ENCODE measurements at regions not wholly inside any gene's neighbourhood (a gene's known extent, or its start where the extent isn't known, plus 50 kb on each side); places are given as distances from the start of the nearest gene placed in this dataset.

DNA sequence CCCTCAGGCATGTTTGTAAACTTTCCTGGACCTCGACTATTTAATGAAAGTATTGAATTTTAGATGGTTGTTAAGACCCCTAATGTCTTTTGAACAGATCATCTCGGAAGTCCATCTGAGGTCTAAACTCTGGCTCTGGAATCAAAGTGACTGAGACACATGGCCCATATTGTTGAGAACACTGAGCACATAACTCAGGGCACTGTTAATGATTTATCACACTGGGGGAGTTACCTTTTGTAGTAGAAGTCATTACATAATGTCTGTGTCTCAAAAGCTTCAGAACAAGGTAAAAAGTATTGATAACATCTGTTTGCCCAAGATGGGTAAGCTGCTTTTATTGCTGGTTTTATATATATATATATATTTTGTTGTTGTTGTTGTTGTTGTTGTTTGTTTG, 103.4 kb upstream of the HS3ST1 start:
- Histone ChIP-seq H2AFZ (ENCODE audit: insufficient read depth, low read depth, low read length, poor library complexity, severe bottlenecking) (no peak overlapping the region), H3K79me2 (ENCODE audit: control insufficient read depth, insufficient read depth, low read length) (no peaks in the 10 kb centered on the region), H3K4me2 (replicated peaks; ENCODE audit: low read depth, low read length, poor library complexity, severe bottlenecking) (no peak overlapping the region), H3K4me3 (ENCODE audit: control extremely low read depth in 1 of 5, extremely low read depth in 1 of 5, insufficient read depth in 1 of 5, low read depth in 2 of 5, low read length in 4 of 5) (no peak overlapping the region), H3K4me1 (ENCODE audit: control insufficient read depth in 2 of 2, insufficient read depth in 2 of 2, low read length in 2 of 2) (no peaks in the 10 kb centered on the region), H3K9me3 (ENCODE audit: control extremely low read depth in 1 of 3, control insufficient read depth in 2 of 3, insufficient read depth in 1 of 3, low read length in 2 of 3) (peaks cover 2 to 7% (median 4%) of the 10 kb centered on the region in 3 donors), H3K27ac (ENCODE audit: low read length in 2 of 2) (no peak overlapping the region), H4K20me1 (ENCODE audit: control insufficient read depth, insufficient read depth, low read length, poor library complexity, severe bottlenecking) (no peaks in the 10 kb centered on the region), H3K27me3 (replicated peaks in 1 of 4; ENCODE audit: control extremely low read depth in 1 of 4, control insufficient read depth in 3 of 4, insufficient read depth in 4 of 4, low read length in 3 of 4) (peaks cover 0 to 7% (median 3%) of the 10 kb centered on the region in 4 experiments), H3K9ac (ENCODE audit: low read length) (no peak overlapping the region), H3K36me3 (replicated peaks in 1 of 2; ENCODE audit: control extremely low read depth in 1 of 2, control insufficient read depth in 1 of 2, extremely low read depth in 1 of 2, insufficient read depth in 2 of 2, low read length in 1 of 2) (no peaks in the 10 kb centered on the region)
- no peak for TF ChIP-seq CTCF (IDR thresholded peaks at IDR 0.05)
- no peak for TF ChIP-seq EZH2 (IDR thresholded peaks at IDR 0.05; ENCODE audit: borderline replicate concordance, insufficient read depth, low read depth, low read length, poor library complexity, severe bottlenecking)
- CTCF ChIA-PET = no interaction called here
- intact Hi-C loops (cut with micrococcal nuclease) = no loop called here
- H3K27ac Mint-ChIP-seq = no peak overlapping the region
- peaks cover 13% of the 10 kb centered on the region for H3K27me3 Mint-ChIP-seq
- H3K4me3 Mint-ChIP-seq = no peak overlapping the region
- H3K4me1 Mint-ChIP-seq = no peaks in the 10 kb centered on the region
- POLR2A ChIA-PET = no interaction called here
- H3K9me3 Mint-ChIP-seq (ENCODE audit: insufficient read depth) = peaks cover 2% of the 10 kb centered on the region
- no CpG with 5 or more reads among the region's 2 CpGs for WGBS (ENCODE audit: insufficient coverage)
- no peak for ATAC-seq (ENCODE audit: low read depth)
- DNase-seq = no peak

DNA sequence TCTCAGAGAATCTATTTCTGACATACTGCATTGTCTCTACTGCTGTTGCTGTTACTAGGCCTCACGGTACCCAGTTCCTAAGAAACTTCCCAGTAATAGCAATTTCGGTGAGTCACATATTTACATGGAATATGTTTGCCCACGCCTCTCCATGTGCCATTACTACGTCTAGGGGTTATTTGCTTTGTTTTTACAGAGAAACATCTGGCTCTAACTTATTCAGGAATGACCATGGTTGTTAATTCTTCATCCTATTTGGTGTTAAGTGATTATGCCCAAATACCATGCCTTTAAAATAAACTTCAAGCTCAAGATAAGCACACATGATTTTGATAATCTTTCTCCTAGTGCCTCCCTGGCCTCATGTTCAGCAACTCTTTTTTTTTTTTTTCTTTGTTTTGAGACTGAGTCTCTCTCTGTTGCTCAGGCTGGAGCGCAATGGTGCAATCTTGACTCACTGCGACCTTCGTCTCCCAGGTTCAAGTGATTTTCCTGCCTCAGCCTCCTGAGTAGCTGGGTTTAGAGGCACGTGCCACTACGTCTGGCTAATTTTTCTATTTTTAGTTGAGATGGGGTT, 101.0 kb upstream of the HS3ST1 start:
- DNase-seq = no peak
- Histone ChIP-seq H3K4me2 (replicated peaks; ENCODE audit: low read depth, low read length, poor library complexity, severe bottlenecking) (no peak overlapping the region), H3K79me2 (ENCODE audit: control insufficient read depth, insufficient read depth, low read length) (no peaks in the 10 kb centered on the region), H2AFZ (ENCODE audit: insufficient read depth, low read depth, low read length, poor library complexity, severe bottlenecking) (no peak overlapping the region), H3K27ac (ENCODE audit: low read length in 2 of 2) (no peak overlapping the region), H3K4me1 (ENCODE audit: control insufficient read depth in 2 of 2, insufficient read depth in 2 of 2, low read length in 2 of 2) (no peaks in the 10 kb centered on the region), H3K4me3 (ENCODE audit: control extremely low read depth in 1 of 5, extremely low read depth in 1 of 5, insufficient read depth in 1 of 5, low read depth in 2 of 5, low read length in 4 of 5) (no peak overlapping the region), H3K27me3 (replicated peaks in 1 of 4; ENCODE audit: control extremely low read depth in 1 of 4, control insufficient read depth in 3 of 4, insufficient read depth in 4 of 4, low read length in 3 of 4) (no peaks in the 10 kb centered on the region), H4K20me1 (ENCODE audit: control insufficient read depth, insufficient read depth, low read length, poor library complexity, severe bottlenecking) (no peaks in the 10 kb centered on the region), H3K9me3 (ENCODE audit: control extremely low read depth in 1 of 3, control insufficient read depth in 2 of 3, insufficient read depth in 1 of 3, low read length in 2 of 3) (peaks cover 3 to 7% (median 4%) of the 10 kb centered on the region in 3 donors), H3K36me3 (replicated peaks in 1 of 2; ENCODE audit: control extremely low read depth in 1 of 2, control insufficient read depth in 1 of 2, extremely low read depth in 1 of 2, insufficient read depth in 2 of 2, low read length in 1 of 2) (no peaks in the 10 kb centered on the region), H3K9ac (ENCODE audit: low read length) (no peak overlapping the region)
- TF ChIP-seq EZH2 (IDR thresholded peaks at IDR 0.05; ENCODE audit: borderline replicate concordance, insufficient read depth, low read depth, low read length, poor library complexity, severe bottlenecking) (no peak), CTCF (IDR thresholded peaks at IDR 0.05) (no peak)
- ChIA-PET POLR2A (no interaction called here), CTCF (no interaction called here)
- H3K27ac Mint-ChIP-seq = no peak overlapping the region
- no peak for ATAC-seq (ENCODE audit: low read depth)
- peaks cover 2% of the 10 kb centered on the region for H3K27me3 Mint-ChIP-seq
- peaks cover 2% of the 10 kb centered on the region for H3K9me3 Mint-ChIP-seq (ENCODE audit: insufficient read depth)
- 89% methylated on average over 6 of the region's 9 CpGs for WGBS (ENCODE audit: insufficient coverage)
- no peaks in the 10 kb centered on the region for H3K4me1 Mint-ChIP-seq
- intact Hi-C loops (cut with micrococcal nuclease) = no loop called here
- no peak overlapping the region for H3K4me3 Mint-ChIP-seq

All from B cell (primary cell).